T-helper 2 cell treated with Interferon-gamma antibody and Interleukin-4, amounts not matched to agents 5 μg/mL and 100 μg/mL, for 36 hours (primary cell): ENCODE measurements at regions not wholly inside any gene's neighbourhood (a gene's known extent, or its start where the extent isn't known, plus 50 kb on each side); places are given as distances from the start of the nearest gene placed in this dataset.
"Not testable (repeated sequence)": the region's sequence is repeated elsewhere in the genome, so short reads cannot be mapped to it uniquely, and the experiment has no call there.

ENCODE experiments used
- DNase-seq: peaks from one replicate; pipeline ENCODE4 v3.0.0; 2021; ENCODE audit warnings: low spot score
- H3K27ac Mint-ChIP-seq: one replicate; pipeline ENCODE4 v1.8.0; 2021; ENCODE audit warnings: mild to moderate bottlenecking, mixed read lengths
- H3K27me3 Mint-ChIP-seq: one replicate; pipeline ENCODE4 v1.8.0; 2021; ENCODE audit warnings: low read depth, mixed read lengths
- H3K36me3 Mint-ChIP-seq: one replicate; pipeline ENCODE4 v1.8.0; 2021; ENCODE audit warnings: low read depth, mixed read lengths
- H3K4me1 Mint-ChIP-seq: one replicate; pipeline ENCODE4 v1.8.0; 2021; ENCODE audit warnings: low read depth, mixed read lengths
- H3K4me3 Mint-ChIP-seq: one replicate; pipeline ENCODE4 v1.8.0; 2022; ENCODE audit warnings: mild to moderate bottlenecking, moderate library complexity, mixed read lengths
- H3K9me3 Mint-ChIP-seq: one replicate; pipeline ENCODE4 v1.8.0; 2021; ENCODE audit warnings: mixed read lengths

GRCh38 chr15:93358166-93359059 is 269.4 kb upstream of the RGMA start:
- DNase-seq = no peak
- Mint-ChIP-seq H3K27me3 (no peaks in the 10 kb centered on the region), H3K4me3 (no peak overlapping the region), H3K27ac (no peak overlapping the region), H3K9me3 (no peaks in the 10 kb centered on the region), H3K36me3 (no peaks in the 10 kb centered on the region), H3K4me1 (no peaks in the 10 kb centered on the region)

- Mint-ChIP-seq H3K36me3 (no peaks in the 10 kb centered on the region), H3K4me1 (no peaks in the 10 kb centered on the region), H3K27me3 (no peaks in the 10 kb centered on the region), H3K27ac (no peak overlapping the region), H3K4me3 (no peak overlapping the region), H3K9me3 (no peaks in the 10 kb centered on the region)
- DNase-seq = no peak
Measured at GRCh38 chr15:93348711-93349545, 259.9 kb upstream of the RGMA start.

GRCh38 chr15:93347986-93348385 is 259.0 kb upstream of the RGMA start:
- H3K4me3 Mint-ChIP-seq = no peak overlapping the region
- no peak overlapping the region for H3K27ac Mint-ChIP-seq
- H3K9me3 Mint-ChIP-seq = no peaks in the 10 kb centered on the region
- H3K36me3 Mint-ChIP-seq = no peaks in the 10 kb centered on the region
- DNase-seq = no peak
- no peaks in the 10 kb centered on the region for H3K4me1 Mint-ChIP-seq
- H3K27me3 Mint-ChIP-seq = no peaks in the 10 kb centered on the region

GRCh38 chr15:93345981-93346380 is 257.0 kb upstream of the RGMA start:
- Mint-ChIP-seq H3K4me3 (no peak overlapping the region), H3K9me3 (no peaks in the 10 kb centered on the region), H3K27ac (no peak overlapping the region), H3K27me3 (no peaks in the 10 kb centered on the region), H3K36me3 (no peaks in the 10 kb centered on the region), H3K4me1 (no peaks in the 10 kb centered on the region)
- no peak for DNase-seq

GRCh38 chr15:93343402-93343801 is 254.4 kb upstream of the RGMA start:
- H3K27me3 Mint-ChIP-seq, H3K4me3 Mint-ChIP-seq, H3K27ac Mint-ChIP-seq, H3K4me1 Mint-ChIP-seq, H3K9me3 Mint-ChIP-seq, H3K36me3 Mint-ChIP-seq, DNase-seq: not testable (repeated sequence)

- Mint-ChIP-seq H3K4me1 (no peaks in the 10 kb centered on the region), H3K36me3 (no peaks in the 10 kb centered on the region), H3K9me3 (no peaks in the 10 kb centered on the region), H3K27ac (no peak overlapping the region), H3K4me3 (no peak overlapping the region), H3K27me3 (no peaks in the 10 kb centered on the region)
- DNase-seq = no peak
Measured at GRCh38 chr15:93341164-93341563, 252.2 kb upstream of the RGMA start.

- no peak for DNase-seq
- Mint-ChIP-seq H3K4me1 (no peaks in the 10 kb centered on the region), H3K36me3 (no peaks in the 10 kb centered on the region), H3K9me3 (no peaks in the 10 kb centered on the region), H3K27me3 (peaks cover 3% of the 10 kb centered on the region), H3K27ac (no peak overlapping the region), H3K4me3 (no peak overlapping the region)
Measured at GRCh38 chr15:93340406-93340805, 251.4 kb upstream of the RGMA start.

- no peaks in the 10 kb centered on the region for H3K36me3 Mint-ChIP-seq
- peaks cover 26% of the 10 kb centered on the region for H3K27me3 Mint-ChIP-seq
- H3K4me3 Mint-ChIP-seq = no peak overlapping the region
- no peak for DNase-seq
- H3K4me1 Mint-ChIP-seq = no peaks in the 10 kb centered on the region
- H3K9me3 Mint-ChIP-seq = no peaks in the 10 kb centered on the region
- no peak overlapping the region for H3K27ac Mint-ChIP-seq
Measured at GRCh38 chr15:93333796-93334195, 244.8 kb upstream of the RGMA start.

- not testable (repeated sequence) for H3K4me3 Mint-ChIP-seq, H3K27ac Mint-ChIP-seq, H3K36me3 Mint-ChIP-seq, DNase-seq, H3K9me3 Mint-ChIP-seq, H3K4me1 Mint-ChIP-seq
- H3K27me3 Mint-ChIP-seq = peaks cover 26% of the 10 kb centered on the region
Measured at GRCh38 chr15:93333126-93333525, 244.1 kb upstream of the RGMA start.

- H3K27me3 Mint-ChIP-seq = peaks cover 26% of the 10 kb centered on the region
- H3K4me3 Mint-ChIP-seq = no peak overlapping the region
- H3K4me1 Mint-ChIP-seq = no peaks in the 10 kb centered on the region
- H3K27ac Mint-ChIP-seq = no peak overlapping the region
- no peak for DNase-seq
- H3K9me3 Mint-ChIP-seq = no peaks in the 10 kb centered on the region
- no peaks in the 10 kb centered on the region for H3K36me3 Mint-ChIP-seq
Measured at GRCh38 chr15:93332168-93332553, 243.2 kb upstream of the RGMA start.

GRCh38 chr15:93331545-93332167 is 242.6 kb upstream of the RGMA start:
- Mint-ChIP-seq H3K36me3 (no peaks in the 10 kb centered on the region), H3K27me3 (peaks cover 26% of the 10 kb centered on the region), H3K4me1 (no peaks in the 10 kb centered on the region), H3K4me3 (no peak overlapping the region), H3K27ac (no peak overlapping the region), H3K9me3 (no peaks in the 10 kb centered on the region)
- DNase-seq = no peak

- Mint-ChIP-seq H3K27me3 (peaks cover 26% of the 10 kb centered on the region), H3K9me3 (no peaks in the 10 kb centered on the region), H3K4me1 (no peaks in the 10 kb centered on the region), H3K36me3 (no peaks in the 10 kb centered on the region), H3K27ac (no peak overlapping the region), H3K4me3 (no peak overlapping the region)
- no peak for DNase-seq
Measured at GRCh38 chr15:93330912-93331544, 242.0 kb upstream of the RGMA start.

- H3K36me3 Mint-ChIP-seq = no peaks in the 10 kb centered on the region
- no peak for DNase-seq
Measured at GRCh38 chr15:93327364-93327763, 238.4 kb upstream of the RGMA start.

More at GRCh38 chr15:93327364-93327763, 238.4 kb upstream of the RGMA start:
- H3K4me3 Mint-ChIP-seq = no peak overlapping the region
- H3K27me3 Mint-ChIP-seq = peaks cover 8% of the 10 kb centered on the region
- H3K27ac Mint-ChIP-seq = no peak overlapping the region
- no peaks in the 10 kb centered on the region for H3K9me3 Mint-ChIP-seq
- no peaks in the 10 kb centered on the region for H3K4me1 Mint-ChIP-seq
